Activated CD4-positive, alpha-beta T cell treated with anti-CD3 and anti-CD28 coated beads, Interleukin-2, amount 50 U/mL, for 16 hours (primary cell): ENCODE measurements at regions not wholly inside any gene's neighbourhood (a gene's known extent, or its start where the extent isn't known, plus 50 kb on each side); places are given as distances from the start of the nearest gene placed in this dataset.
"Not testable (repeated sequence)": the region's sequence is repeated elsewhere in the genome, so short reads cannot be mapped to it uniquely, and the experiment has no call there.

Source experiments
- DNase-seq: peaks from one replicate; pipeline ENCODE4 v3.0.0-alpha.2; 2020

- DNase-seq = no peak
Measured at GRCh38 chr1:181204530-181204929, 116.0 kb downstream of the IER5 start.

GRCh38 chr1:181205901-181206300 lies 117.4 kb downstream of the IER5 start:
- DNase-seq = no peak

DNA sequence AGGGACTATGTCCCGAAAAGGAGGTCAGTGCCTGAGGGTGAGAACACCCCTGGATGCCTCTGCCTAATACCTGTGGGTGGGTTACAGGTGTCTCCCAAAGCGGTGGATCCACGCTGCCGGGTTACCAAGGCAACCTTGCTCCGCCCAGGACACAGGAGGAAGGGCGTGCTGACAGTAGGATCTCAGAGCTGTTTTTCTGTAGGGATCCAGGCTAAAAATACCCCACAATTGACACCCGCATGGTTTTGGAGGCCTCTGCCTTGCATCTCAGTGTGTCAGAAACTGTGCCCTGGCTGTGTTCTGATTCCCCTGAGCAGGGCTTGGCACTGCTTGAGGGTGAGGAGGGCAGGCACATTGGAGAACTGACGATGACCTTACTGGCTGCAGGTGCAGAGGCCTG lies 118.0 kb downstream of the IER5 start:
- no peak for DNase-seq

GRCh38 chr1:181206979-181207790 lies 118.7 kb downstream of the IER5 start:
- DNase-seq = no peak

- DNase-seq = no peak
Measured at GRCh38 chr1:181208083-181208482, 119.6 kb downstream of the IER5 start.

GRCh38 chr1:181208967-181209366 lies 120.5 kb downstream of the IER5 start:
- DNase-seq = no peak

DNA sequence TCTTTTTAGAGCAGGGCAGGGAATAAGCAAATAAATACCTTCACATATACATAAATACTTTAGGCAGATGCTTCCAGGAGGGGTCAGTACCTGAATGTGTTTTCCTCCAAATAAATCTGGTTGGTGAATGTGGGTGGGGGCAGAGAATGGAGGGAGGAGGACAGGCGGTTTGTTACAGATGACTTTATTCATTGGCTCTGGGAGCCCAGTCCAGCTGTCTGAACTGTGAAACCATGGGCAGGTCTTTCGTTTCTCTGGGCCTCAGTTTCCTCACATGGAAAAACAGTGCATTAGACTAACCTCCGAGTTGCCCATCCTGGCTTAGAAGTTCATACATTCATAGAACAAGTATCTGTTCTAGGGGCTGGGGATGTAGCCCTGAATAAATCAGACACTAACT lies 124.6 kb downstream of the IER5 start:
- no peak for DNase-seq

DNA sequence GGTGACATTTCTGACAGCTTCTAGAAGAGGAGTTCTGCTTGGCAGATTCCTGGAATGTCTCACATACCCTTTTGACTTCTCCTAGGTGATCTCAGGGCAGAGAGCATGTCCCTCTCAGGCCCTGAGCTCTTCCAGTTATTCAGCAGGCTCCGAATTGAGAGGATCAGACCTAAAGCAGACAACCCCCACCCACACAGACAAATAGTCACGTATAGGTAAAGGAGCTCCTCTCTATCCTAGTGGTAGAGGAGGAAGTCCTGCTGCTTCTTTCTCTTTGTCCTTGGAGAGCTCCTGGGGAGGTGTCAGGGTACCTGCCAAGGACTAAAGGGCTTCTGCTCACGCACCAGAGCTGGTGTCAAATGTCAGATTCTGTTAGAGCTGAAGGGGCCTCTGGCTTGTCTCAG lies 128.1 kb downstream of the IER5 start:
- no peak for DNase-seq

GRCh38 chr1:181219938-181220337 lies 131.4 kb downstream of the IER5 start:
- DNase-seq = no peak

- no peak for DNase-seq
Measured at GRCh38 chr1:181221078-181221477, 132.6 kb downstream of the IER5 start.

DNA sequence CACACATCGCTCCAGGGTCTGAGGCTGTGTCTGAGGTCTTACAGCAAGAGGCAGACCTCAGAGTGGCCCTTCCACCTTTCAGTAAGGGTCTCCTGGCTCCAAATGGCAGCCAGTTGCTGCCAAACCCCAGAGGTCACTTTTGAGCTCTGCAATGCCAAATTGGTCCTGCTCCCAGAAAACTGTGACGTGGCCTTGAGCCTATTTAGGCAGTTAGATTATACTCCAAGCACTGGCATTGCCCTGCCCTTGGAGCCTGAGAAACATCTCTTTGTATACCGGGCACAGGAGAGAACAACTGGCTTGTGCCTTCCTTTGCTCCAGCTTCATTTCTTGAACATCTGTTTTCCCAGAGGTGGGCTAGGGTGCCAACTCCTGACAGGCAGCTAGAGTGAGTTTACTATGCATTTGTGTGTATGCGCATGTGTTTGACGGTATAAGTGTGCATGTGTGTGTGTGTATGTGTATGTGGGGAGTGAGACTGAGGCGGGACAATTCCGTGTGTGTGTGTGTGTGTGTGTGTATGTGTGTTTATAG lies 134.5 kb downstream of the IER5 start:
- no peak for DNase-seq

- DNase-seq = not testable (repeated sequence)
Measured at GRCh38 chr1:181226728-181227127, 138.2 kb downstream of the IER5 start.

GRCh38 chr1:181239086-181239485 lies 150.6 kb downstream of the IER5 start:
- DNase-seq = no peak

- DNase-seq = not testable (repeated sequence)
Measured at GRCh38 chr1:181246320-181246719, 157.8 kb downstream of the IER5 start.

- not testable (repeated sequence) for DNase-seq
Measured at GRCh38 chr1:181248361-181248760, 159.9 kb downstream of the IER5 start.

- DNase-seq = no peak
Measured at GRCh38 chr1:181249186-181249585, 160.7 kb downstream of the IER5 start.

- DNase-seq = no peak
Measured at GRCh38 chr1:181250038-181250437, 161.5 kb downstream of the IER5 start.

DNA sequence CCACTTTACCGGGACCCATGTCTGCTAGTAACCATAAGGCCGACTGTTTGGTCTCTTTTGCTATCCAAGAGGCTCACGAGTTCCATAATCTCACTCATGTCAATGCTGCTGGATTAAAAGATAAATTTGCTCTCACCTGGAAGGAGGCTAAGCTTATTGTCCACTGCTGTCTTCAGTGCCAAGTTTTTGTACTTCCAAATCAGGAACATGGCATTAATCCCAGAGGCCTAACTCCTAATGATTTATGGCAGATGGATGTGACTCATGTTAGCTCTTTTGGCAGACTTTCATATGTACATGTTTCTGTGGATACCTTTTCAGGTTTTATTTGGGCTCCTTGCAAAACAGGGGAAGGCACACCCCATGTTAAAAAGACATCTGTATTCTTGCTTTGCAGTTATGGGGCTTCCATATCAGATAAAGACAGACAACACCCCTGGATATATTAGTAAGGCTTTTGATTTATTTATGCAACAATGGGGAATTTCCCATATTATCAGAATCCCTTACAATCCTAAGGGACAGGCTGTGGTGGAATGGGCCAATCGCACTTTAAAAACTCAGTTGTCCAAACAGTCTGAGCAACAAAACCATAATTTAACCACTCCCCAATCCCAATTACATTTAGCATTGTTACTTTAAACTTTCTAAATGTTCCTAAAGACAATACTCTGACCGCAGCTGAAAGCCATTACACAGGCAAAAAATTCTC lies 162.7 kb downstream of the IER5 start:
- DNase-seq = no peak

- no peak for DNase-seq
Measured at GRCh38 chr1:181251713-181252075, 163.2 kb downstream of the IER5 start.

DNA sequence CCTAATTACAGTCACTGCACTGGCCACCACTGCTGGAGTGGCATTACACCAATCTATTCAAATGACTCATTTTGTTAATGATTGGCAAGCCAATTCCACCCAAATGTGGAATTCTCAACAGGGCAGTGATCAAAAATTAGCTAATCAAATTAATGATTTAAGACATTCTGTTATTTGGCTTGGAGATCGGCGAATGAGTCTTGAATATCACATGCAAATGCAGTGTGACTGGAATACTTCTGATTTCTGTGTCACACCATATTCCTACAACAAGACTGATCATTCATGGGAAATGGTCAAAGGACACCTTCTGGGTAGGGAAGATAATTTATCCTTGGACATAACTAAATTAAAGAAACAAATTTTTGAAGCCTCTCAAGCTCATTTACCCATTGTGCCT lies 165.1 kb downstream of the IER5 start:
- DNase-seq = not testable (repeated sequence)

DNA sequence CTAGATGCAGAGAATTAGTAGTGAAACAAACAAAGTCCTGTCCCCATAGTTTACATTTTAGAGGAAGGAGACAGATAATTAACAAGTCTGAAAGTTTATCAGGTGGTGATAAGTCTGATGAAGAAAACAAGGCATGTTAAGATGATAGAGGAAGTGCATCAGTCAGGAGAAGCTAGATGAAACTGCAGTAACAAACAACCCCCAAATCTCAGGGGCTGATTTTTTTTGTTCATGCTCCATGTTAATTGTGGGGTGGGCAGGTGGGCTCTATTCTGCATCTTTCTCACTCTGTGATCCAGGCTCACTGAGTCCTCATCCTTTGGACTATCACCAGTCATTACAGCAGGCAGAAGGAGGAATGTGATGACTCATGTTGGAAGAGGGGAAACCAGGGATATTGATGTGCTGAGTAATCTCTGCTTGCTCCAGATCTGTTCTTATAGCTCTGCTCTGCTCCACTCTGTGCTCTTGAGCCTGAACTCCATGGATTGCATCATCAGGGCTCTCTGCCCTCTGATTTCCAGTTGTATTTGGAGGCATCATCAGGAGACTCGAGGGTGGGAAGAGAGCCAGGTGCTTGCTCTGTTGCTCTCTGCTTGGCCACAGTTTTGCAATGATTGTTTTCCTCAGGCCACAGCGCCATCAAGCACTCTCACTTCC lies 166.9 kb downstream of the IER5 start:
- no peak for DNase-seq

GRCh38 chr1:181257117-181257516 lies 168.6 kb downstream of the IER5 start:
- no peak for DNase-seq

GRCh38 chr1:181259026-181259745 lies 170.7 kb downstream of the IER5 start:
- no peak for DNase-seq
